Heart right ventricle (tissue), 16 donors: ENCODE measurements at regions not wholly inside any gene's neighbourhood (a gene's known extent, or its start where the extent isn't known, plus 50 kb on each side); places are given as distances from the start of the nearest gene placed in this dataset.
A peak's percentile ranks its signal among the peaks of the same experiment; 100 is the strongest.

ENCODE experiments used
- ATAC-seq, 8 donors: fragments of 200-7000 bp; cut with Tn5 transposase; one replicate each; pipeline ENCODE4 v1.9.1; 2020; ENCODE audit warnings: mild to moderate bottlenecking in 8 of 8, moderate library complexity in 8 of 8, moderate number of reproducible peaks in 1 of 8
- DNase-seq, 2 donors: peaks; one replicate each; pipeline ENCODE4 v3.0.0-alpha.2; 2020
- H3K27ac ChIP-seq, 10 donors: fragments of 200-600 bp; sonication (generic) in 2 of 10; one replicate each; pipeline versions ENCODE4 v1.5.0 to v1.8.0; 2020 to 2022; ENCODE audit warnings: mild to moderate bottlenecking in 3 of 10
- H3K27me3 ChIP-seq, 7 donors: fragments of 200-600 bp; one replicate each; pipeline ENCODE4 v1.8.0; 2021 to 2022; ENCODE audit warnings: mild to moderate bottlenecking in 2 of 7
- H3K36me3 ChIP-seq, 9 donors: fragments of 200-600 bp; sonication (generic) in 1 of 9; one replicate each; pipeline versions ENCODE4 v1.5.0 to v1.8.0; 2020 to 2022; ENCODE audit warnings: mild to moderate bottlenecking in 2 of 9
- H3K4me1 ChIP-seq, 9 donors: fragments of 200-600 bp; sonication (generic) in 1 of 9; one replicate each; pipeline versions ENCODE4 v1.5.0 to v1.8.0; 2020 to 2022; ENCODE audit warnings: mild to moderate bottlenecking in 4 of 9
- H3K4me3 ChIP-seq, 10 donors: fragments of 200-600 bp; sonication (generic) in 2 of 10; one replicate each; pipeline versions ENCODE4 v1.5.0 to v1.8.0; 2020 to 2022; ENCODE audit warnings: mild to moderate bottlenecking in 7 of 10, moderate library complexity in 2 of 10
- H3K9me3 ChIP-seq, 11 donors: fragments of 200-600 bp in 10 of 11; sonication (generic) in 2 of 11; one replicate each; pipeline versions ENCODE4 v1.5.0 to v1.8.0; 2013 to 2022; ENCODE audit warnings: mild to moderate bottlenecking in 2 of 11, control low read depth in 1 of 11, moderate library complexity in 1 of 11
- WGBS, 2 donors: extraction: QIAGEN DNeasy Blood & Tissue Kit; methylation state at CpG; one replicate each; pipeline ENCODE4 v1.1.7; 2013; ENCODE audit warnings: inconsistent platforms in 1 of 2; 5-methylcytosine and 5-hydroxymethylcytosine counted together
- intact Hi-C, 10 donors: fragments of 100-400 bp; cut with DNase I; formaldehyde crosslinking; loops; one replicate each; pipeline versions ENCODE4 v1.11.1 to v1.14.2; 2022
- TF ChIP-seq, protein P1 (sequence below), 9 donors: fragments of 200-600 bp; sonication (generic) in 2 of 9; IDR thresholded peaks; one replicate each; pipeline versions ENCODE4 v1.5.0 to v1.8.0; 2021 to 2022; ENCODE audit warnings: antibody characterized with exemption in 9 of 9, mild to moderate bottlenecking in 5 of 9, moderate library complexity in 1 of 9
- donor health status: Arrhythmogenic right ventricular cardiomyopathy.
- donor health status: ischemic (EF 13 %, LVEDD 7.1; RV severe dilation, severe dysfunction).
- donor health status: healthy with polysubstance abuse.
- donor health status: DM: no; HTN: yes; CAD: no.
- donor health status: DM: no; HTN: no; CAD: no.
- donor health status: ischemic (EF 25% LVEDD 6.9; RV normal size, moderate dysfunction).
- donor health status: ischemic (EF 25% LVEDD 5.7; RV mildly dilated, moderate dysfunction).
- donor health status: healthy.
- donor health status: DM: yes; HTN: yes; CAD: no.
- donor health status: Ischemic cardiomyopathy.
- donor health status: ischemic (EF 35%, LVEDD 5.7; RV mildly dilated, moderate dysfunction).
- donor health status: nonischemic (EF 11% LVEDD 7.7; RV severe dilation, severe dysfunction).
- donor health status: DM: yes; HTN: yes; CAD: no.
- donor health status: PGD.
- donor health status: ischemic (EF 29% LVEDD 5.4; RV normal size, mild dysfunction).
- donor health status: nonischemic (EF 23%, LVEDD 6.1; RV moderate dilation, normal function).

GRCh38 chr3:40996382-40996781 lies 202.9 kb upstream of the CTNNB1 start:
- no peak overlapping the region for H3K27ac ChIP-seq
- H3K36me3 ChIP-seq = no peaks in the 10 kb centered on the region
- no peak overlapping the region for H3K4me3 ChIP-seq
- peak in 7 of 8 donors; percentile 44 to 84 (median 74) for ATAC-seq
- H3K9me3 ChIP-seq = no peaks in the 10 kb centered on the region
- H3K4me1 ChIP-seq = peaks cover 0 to 31% (median 19%) of the 10 kb centered on the region in 9 donors
- intact Hi-C loops = no loop called here
- H3K27me3 ChIP-seq = no peaks in the 10 kb centered on the region
- DNase-seq = no peak
- 23 to 24% methylated on average over 5 of the region's 5 CpGs for WGBS, 2 donors
- TF ChIP-seq, protein P1, sequence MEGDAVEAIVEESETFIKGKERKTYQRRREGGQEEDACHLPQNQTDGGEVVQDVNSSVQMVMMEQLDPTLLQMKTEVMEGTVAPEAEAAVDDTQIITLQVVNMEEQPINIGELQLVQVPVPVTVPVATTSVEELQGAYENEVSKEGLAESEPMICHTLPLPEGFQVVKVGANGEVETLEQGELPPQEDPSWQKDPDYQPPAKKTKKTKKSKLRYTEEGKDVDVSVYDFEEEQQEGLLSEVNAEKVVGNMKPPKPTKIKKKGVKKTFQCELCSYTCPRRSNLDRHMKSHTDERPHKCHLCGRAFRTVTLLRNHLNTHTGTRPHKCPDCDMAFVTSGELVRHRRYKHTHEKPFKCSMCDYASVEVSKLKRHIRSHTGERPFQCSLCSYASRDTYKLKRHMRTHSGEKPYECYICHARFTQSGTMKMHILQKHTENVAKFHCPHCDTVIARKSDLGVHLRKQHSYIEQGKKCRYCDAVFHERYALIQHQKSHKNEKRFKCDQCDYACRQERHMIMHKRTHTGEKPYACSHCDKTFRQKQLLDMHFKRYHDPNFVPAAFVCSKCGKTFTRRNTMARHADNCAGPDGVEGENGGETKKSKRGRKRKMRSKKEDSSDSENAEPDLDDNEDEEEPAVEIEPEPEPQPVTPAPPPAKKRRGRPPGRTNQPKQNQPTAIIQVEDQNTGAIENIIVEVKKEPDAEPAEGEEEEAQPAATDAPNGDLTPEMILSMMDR (IDR thresholded peaks at IDR 0.05) = no peak

DNA sequence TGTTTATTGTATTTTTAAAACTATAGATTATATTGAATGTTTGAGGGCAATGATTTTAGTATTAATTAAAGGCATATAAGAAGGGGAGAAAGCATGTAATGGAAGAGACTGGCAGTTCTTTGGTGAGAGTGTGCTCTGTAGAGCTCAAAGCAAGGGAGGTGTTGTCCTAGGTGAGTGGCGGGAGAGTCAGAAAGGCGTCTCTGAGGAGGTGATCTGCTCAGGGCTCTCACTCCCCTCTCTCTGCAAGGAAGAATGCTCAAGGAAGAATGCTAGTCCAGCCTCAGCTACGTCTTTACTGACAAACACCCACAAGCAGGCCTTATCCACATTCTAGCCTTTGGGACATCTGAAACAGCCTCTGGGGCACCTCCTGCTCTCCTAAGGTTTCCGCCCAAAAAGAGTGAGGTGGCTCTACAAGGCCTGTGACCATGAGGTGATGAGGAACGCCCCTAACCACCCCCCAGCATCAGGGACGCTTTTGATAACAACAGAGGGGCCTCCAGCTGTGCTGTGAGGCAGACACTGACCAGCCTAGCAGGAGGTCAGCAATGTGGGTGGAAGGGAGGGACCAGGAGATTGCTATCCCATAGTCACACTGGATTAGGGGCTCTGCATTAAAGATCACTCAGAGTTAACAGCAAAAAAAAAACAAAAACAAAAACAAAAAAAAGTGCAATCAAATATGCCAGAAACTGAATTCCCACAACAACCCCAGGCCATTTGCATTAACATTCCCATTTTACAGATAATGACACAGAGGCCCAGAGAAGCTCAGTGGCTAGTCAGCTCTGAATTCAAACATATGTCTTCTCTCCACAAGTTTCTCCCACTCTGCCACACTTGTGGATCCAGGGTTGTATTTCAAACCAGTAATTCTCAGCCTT lies 202.2 kb upstream of the CTNNB1 start:
- no peak for ATAC-seq
- DNase-seq = no peak
- Histone ChIP-seq H3K9me3 (no peaks in the 10 kb centered on the region), H3K4me3 (no peak overlapping the region), H3K27me3 (no peaks in the 10 kb centered on the region), H3K36me3 (no peaks in the 10 kb centered on the region), H3K27ac (no peak overlapping the region), H3K4me1 (peaks cover 0 to 31% (median 19%) of the 10 kb centered on the region in 9 donors)
- WGBS, 2 donors = 85 to 90% methylated on average over 6 of the region's 6 CpGs
- intact Hi-C loops = no loop called here
- TF ChIP-seq, protein P1 (IDR thresholded peaks at IDR 0.05) = no peak

DNA sequence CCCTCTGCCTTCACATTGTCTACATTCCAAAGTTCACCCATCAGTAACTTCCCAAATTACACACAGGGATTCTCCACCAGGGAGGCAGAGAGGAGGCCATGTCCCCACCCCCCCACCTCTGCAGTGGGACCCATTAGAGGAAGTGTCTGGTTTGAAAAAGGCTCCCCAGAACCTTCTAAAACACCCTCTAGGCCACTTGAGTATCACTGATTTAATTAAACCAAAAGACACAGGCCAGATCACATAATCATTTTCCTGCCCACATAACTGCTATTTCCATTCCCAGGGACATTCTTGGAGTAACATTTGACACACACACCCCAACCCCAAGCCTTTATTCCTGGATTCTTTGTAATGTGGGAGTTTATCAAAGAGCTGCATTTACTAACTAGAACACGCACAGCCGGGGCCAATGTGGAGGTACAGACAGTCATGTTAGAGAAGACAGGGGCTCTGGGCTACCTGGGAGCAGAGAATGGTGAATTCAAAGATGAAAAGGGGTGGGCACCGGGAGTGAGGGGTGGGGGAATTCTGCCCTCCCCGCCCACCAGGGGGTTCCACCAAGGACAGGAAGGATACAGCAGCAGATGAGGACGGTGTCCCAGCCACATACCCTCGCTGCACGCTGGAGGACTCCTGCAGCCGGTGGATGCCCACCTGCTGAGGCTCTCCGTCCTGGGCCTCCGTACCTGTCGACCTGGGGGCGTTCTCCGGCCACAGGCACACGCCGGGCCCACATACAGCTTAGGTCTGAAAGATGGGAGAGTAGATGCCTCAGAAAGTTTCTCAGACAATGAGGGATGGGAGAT lies 201.4 kb upstream of the CTNNB1 start:
- intact Hi-C loops = no loop called here
- no peaks in the 10 kb centered on the region for H3K9me3 ChIP-seq
- H3K36me3 ChIP-seq = no peaks in the 10 kb centered on the region
- TF ChIP-seq, protein P1 (IDR thresholded peaks at IDR 0.05) = no peak
- no peak overlapping the region for H3K27ac ChIP-seq
- peaks cover 0 to 31% (median 19%) of the 10 kb centered on the region in 9 donors for H3K4me1 ChIP-seq
- ATAC-seq (no peak), DNase-seq (no peak)
- 93% methylated on average over 15 of the region's 15 CpGs for WGBS, 2 donors
- no peaks in the 10 kb centered on the region for H3K27me3 ChIP-seq
- H3K4me3 ChIP-seq = no peak overlapping the region

DNA sequence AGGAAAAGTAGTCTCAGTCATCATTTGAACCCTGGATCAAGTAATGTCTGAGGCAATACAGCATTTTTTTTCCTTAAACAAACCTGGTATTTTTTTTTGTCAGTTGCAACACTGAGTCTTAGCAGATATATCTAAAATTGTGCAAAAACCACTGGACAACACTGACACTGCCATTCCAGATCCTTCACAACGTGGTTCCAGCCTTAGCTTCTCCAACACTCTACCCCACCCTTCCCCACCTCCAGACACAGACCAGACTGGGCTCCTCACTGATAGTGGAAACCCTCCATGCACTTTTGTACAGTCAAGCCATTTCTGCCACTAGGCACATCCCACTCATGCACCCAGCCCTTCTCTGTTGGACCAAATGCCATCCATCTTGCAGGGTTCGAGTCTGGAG lies 199.6 kb upstream of the CTNNB1 start:
- H3K27me3 ChIP-seq = no peaks in the 10 kb centered on the region
- ATAC-seq (peak in 1 of 8 donors; percentile 44), DNase-seq (no peak)
- no peak overlapping the region for H3K27ac ChIP-seq
- no peaks in the 10 kb centered on the region for H3K9me3 ChIP-seq
- no peak overlapping the region for H3K4me3 ChIP-seq
- WGBS, 2 donors = 86 to 89% methylated on average over 2 of the region's 2 CpGs
- no peaks in the 10 kb centered on the region for H3K36me3 ChIP-seq
- peaks cover 0 to 31% (median 19%) of the 10 kb centered on the region in 9 donors for H3K4me1 ChIP-seq
- TF ChIP-seq, protein P1 (IDR thresholded peaks at IDR 0.05) = no peak
- intact Hi-C loops = no loop called here
